GM13976 (cell line): ENCODE measurements at regions not wholly inside any gene's neighbourhood (a gene's known extent, or its start where the extent isn't known, plus 50 kb on each side); places are given as distances from the start of the nearest gene placed in this dataset.

ENCODE experiments used
- DNase-seq: peaks from one replicate; pipeline ENCODE4 v3.0.0; 2012; ENCODE audit warnings: low spot score
- CTCF ChIP-seq: IDR thresholded peaks from 2 replicates; pipeline ENCODE4 v1.5.1; 2012; ENCODE audit warnings: borderline replicate concordance, mild to moderate bottlenecking; ENCODE audit not compliant: insufficient read depth; ENCODE audit errors: extremely low read depth, missing control alignments, control extremely low read depth
- in situ Hi-C: fragments of 300-500 bp; cut with MboI; formaldehyde crosslinking; loops from one replicate; pipeline ENCODE4 v1.12.0; 2022; ENCODE audit warnings: low sequenced_read_pairs, mixed read lengths, inconsistent platforms; ENCODE audit not compliant: unreplicated experiment

DNA sequence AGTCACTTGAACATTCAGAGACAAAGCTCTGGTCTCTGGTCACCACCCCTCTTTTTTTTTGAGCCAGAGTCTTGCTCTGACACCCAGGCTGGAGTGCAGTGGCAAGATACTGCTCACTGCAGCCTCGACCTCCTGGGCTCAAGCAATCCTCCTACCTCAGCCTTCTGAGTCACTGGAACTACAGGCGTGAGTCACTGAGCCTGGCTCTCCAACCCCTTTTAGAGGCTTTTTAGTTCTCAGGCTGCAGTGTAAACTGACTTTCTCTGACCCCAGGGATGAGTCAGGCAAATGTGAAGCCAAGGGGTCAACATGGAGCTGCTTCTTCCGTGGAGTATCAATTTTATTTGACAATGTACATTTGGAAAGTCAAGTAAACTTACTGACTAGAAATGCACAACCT, 229.2 kb downstream of the PTTG2 start:
- no peak for TF ChIP-seq CTCF
- in situ Hi-C loops, result no loop called here
- no peak for DNase-seq

GRCh38 chr4:38190717-38191178, 230.6 kb downstream of the PTTG2 start:
- TF ChIP-seq CTCF, result no peak
- DNase-seq, result no peak
- in situ Hi-C loops, result no loop called here

GRCh38 chr4:38192516-38192915, 232.3 kb downstream of the PTTG2 start:
- in situ Hi-C loops, result no loop called here
- TF ChIP-seq CTCF, result no peak
- no peak for DNase-seq

GRCh38 chr4:38193236-38193863, 233.2 kb downstream of the PTTG2 start:
- in situ Hi-C loops, result no loop called here
- DNase-seq, result no peak
- no peak for TF ChIP-seq CTCF

GRCh38 chr4:38194047-38194602, 233.9 kb downstream of the PTTG2 start:
- no peak for TF ChIP-seq CTCF
- in situ Hi-C loops, result no loop called here
- no peak for DNase-seq

DNA sequence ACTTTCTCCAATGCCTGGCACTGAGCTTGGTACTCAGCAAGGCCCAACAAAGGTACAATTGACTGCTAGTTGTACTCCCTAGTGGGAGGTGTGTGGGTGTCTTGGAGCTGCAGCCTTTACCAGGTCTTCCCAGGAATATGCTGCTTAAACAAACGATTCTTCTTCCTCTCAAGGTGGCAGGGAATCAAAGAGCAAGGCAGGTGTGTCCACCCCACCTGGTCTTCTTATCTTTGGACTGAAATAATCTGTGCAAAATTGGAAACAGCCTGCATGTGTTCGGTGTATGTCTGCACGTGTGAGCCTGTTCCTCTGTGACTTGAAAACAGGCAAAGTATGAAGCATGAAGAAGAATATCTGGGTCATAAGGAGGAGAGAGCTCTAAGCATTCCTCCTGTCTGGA, 235.3 kb downstream of the PTTG2 start:
- in situ Hi-C loops, result no loop called here
- no peak for DNase-seq
- TF ChIP-seq CTCF, result no peak
